HEK293 (cell line): ENCODE measurements at regions not wholly inside any gene's neighbourhood (a gene's known extent, or its start where the extent isn't known, plus 50 kb on each side); places are given as distances from the start of the nearest gene placed in this dataset.

Experiments used
- CTCF ChIA-PET: fragments of 350-600 bp; formaldehyde crosslinking; extraction: SDS; loops from one replicate; lab custom pipeline; 2021; ENCODE audit warnings: antibody characterized with exemption; lab: Yijun Ruan, JAX
- POLR2A ChIA-PET: fragments of 300-600 bp; formaldehyde crosslinking; extraction: SDS; loops from one replicate; lab custom pipeline; 2020; ENCODE audit warnings: antibody characterized with exemption, inconsistent platforms; lab: Yijun Ruan, JAX
- H3K27ac ChIP-seq: fragments of 200-500 bp; sonication (Bioruptor generic); 2 replicates; pipeline ENCODE4 v1.5.1; 2014; ENCODE audit warnings: low read depth, low read length, control low read depth, inconsistent platforms; ENCODE audit errors: extremely low read depth
- H3K36me3 ChIP-seq, 2 experiments: fragments of 200-500 bp in 1 of 2; sonication (Bioruptor generic) in 1 of 2; 1 replicate in 1 of 2; 2 replicates in 1 of 2; pipeline ENCODE4 v1.5.1; 2014 to 2017; ENCODE audit warnings: inconsistent platforms in 2 of 2, low read length in 2 of 2; ENCODE audit not compliant: control insufficient read depth in 2 of 2, insufficient read depth in 1 of 2
- H3K4me1 ChIP-seq: fragments of 200-500 bp; sonication (Bioruptor generic); 2 replicates; pipeline ENCODE4 v1.5.1; 2014; ENCODE audit warnings: mild to moderate bottlenecking, low read length, inconsistent platforms; ENCODE audit not compliant: control insufficient read depth, insufficient read depth
- H3K4me3 ChIP-seq: 2 replicates; pipeline ENCODE4 v1.5.1; 2011; ENCODE audit warnings: low read depth, mild to moderate bottlenecking, control low read depth, low read length, moderate library complexity
- H3K9me3 ChIP-seq: fragments of 200-500 bp; sonication (Bioruptor generic); 2 replicates; pipeline ENCODE4 v1.5.1; 2014; ENCODE audit warnings: low read depth, low read length, inconsistent platforms; ENCODE audit not compliant: control insufficient read depth, insufficient read depth
- GLIS1 ChIP-seq: fragments of 450-650 bp; formaldehyde crosslinking; IDR thresholded peaks from 2 replicates; pipeline ENCODE4 v1.5.1; 2016; ENCODE audit warnings: missing biosample characterization, missing genetic modification characterization
- PRDM1 ChIP-seq: fragments of 450-650 bp; formaldehyde crosslinking; IDR thresholded peaks from 2 replicates; pipeline ENCODE4; 2016; ENCODE audit warnings: missing biosample characterization, missing genetic modification characterization
- PRDM6 ChIP-seq: fragments of 450-650 bp; formaldehyde crosslinking; IDR thresholded peaks from 2 replicates; pipeline ENCODE4 v1.5.1; 2017; ENCODE audit warnings: missing biosample characterization, missing genetic modification characterization
- REST ChIP-seq: fragments of 450-650 bp; formaldehyde crosslinking; IDR thresholded peaks from 2 replicates; pipeline ENCODE4 v1.5.1; 2016; ENCODE audit warnings: missing biosample characterization, missing genetic modification characterization
- ZNF274 ChIP-seq, 2 experiments: fragments of 200-500 bp in 1 of 2; fragments of 450-650 bp in 1 of 2; sonication (Bioruptor generic) in 1 of 2; formaldehyde crosslinking in 1 of 2; IDR thresholded peaks; 2 replicates each; pipeline versions ENCODE4 v1.5.1 to v1.6.1; 2014 to 2016; ENCODE audit warnings: borderline replicate concordance in 1 of 2, inconsistent platforms in 1 of 2, low read length in 1 of 2, missing biosample characterization in 1 of 2, missing genetic modification characterization in 1 of 2
- ZNF521 ChIP-seq: fragments of 450-650 bp; formaldehyde crosslinking; IDR thresholded peaks from 2 replicates; pipeline ENCODE4 v1.5.1; 2017; ENCODE audit warnings: missing biosample characterization, mild to moderate bottlenecking, missing genetic modification characterization
- ZNF560 ChIP-seq: fragments of 450-650 bp; formaldehyde crosslinking; IDR thresholded peaks from 2 replicates; pipeline ENCODE4 v1.5.1; 2017; ENCODE audit warnings: missing biosample characterization, missing genetic modification characterization, borderline replicate concordance
- ZNF704 ChIP-seq: fragments of 450-650 bp; formaldehyde crosslinking; IDR thresholded peaks from 2 replicates; pipeline ENCODE4 v1.5.1; 2016; ENCODE audit warnings: missing biosample characterization, missing genetic modification characterization
- ZNF785 ChIP-seq: fragments of 450-650 bp; formaldehyde crosslinking; IDR thresholded peaks from 2 replicates; pipeline ENCODE4 v1.5.1; 2016; ENCODE audit warnings: missing biosample characterization, missing genetic modification characterization
- ZSCAN5A ChIP-seq: fragments of 450-650 bp; formaldehyde crosslinking; IDR thresholded peaks from 2 replicates; pipeline ENCODE4 v1.5.1; 2016; ENCODE audit warnings: missing biosample characterization, missing genetic modification characterization

GRCh38 chr1:8104278-8105236 lies 78.4 kb upstream of the ERRFI1 start:
- no peak overlapping the region for H3K27ac ChIP-seq
- no peaks in the 10 kb centered on the region for H3K4me1 ChIP-seq
- POLR2A ChIA-PET: no interaction called here
- H3K9me3 ChIP-seq: no peaks in the 10 kb centered on the region
- CTCF ChIA-PET: no interaction called here
- no peak overlapping the region for H3K4me3 ChIP-seq
- TF ChIP-seq ZSCAN5A (no peak), PRDM1 (no peak)
- H3K36me3 ChIP-seq: no peaks in the 10 kb centered on the region

GRCh38 chr1:8097908-8098307 lies 71.8 kb upstream of the ERRFI1 start:
- no peaks in the 10 kb centered on the region for H3K9me3 ChIP-seq
- TF ChIP-seq ZNF785 (tag by site-specific recombination) (no peak), GLIS1 (tag by site-specific recombination) (no peak), ZNF704 (tag by site-specific recombination) (no peak), PRDM6 (tag by site-specific recombination) (peak; percentile 3; the same call in 1 of the 2 replicates), ZNF274 (IDR thresholded peaks at IDR 0.05; ENCODE audit: low read length) (no peak), ZNF274 (tag by site-specific recombination; IDR thresholded peaks at IDR 0.05; ENCODE audit: borderline replicate concordance) (no peak), REST (no peak), ZNF521 (tag by site-specific recombination) (no peak), ZNF560 (tag by site-specific recombination) (no peak)
- ChIA-PET POLR2A (interaction anchor here (0.8 to 0.9 kb wide), 2 partner anchors 56 to 57 kb away, joined by 3 read pairs; no protein-coding TSS in a partner anchor), CTCF (interaction anchor here (1.2 kb wide), 1 partner anchor 9 kb away, joined by 3 read pairs; no protein-coding TSS in a partner anchor)
- H3K4me3 ChIP-seq: no peak overlapping the region
- H3K27ac ChIP-seq: peak overlapping the region; percentile 79
- H3K4me1 ChIP-seq: peaks cover 17% of the 10 kb centered on the region
- no peaks in the 10 kb centered on the region for H3K36me3 ChIP-seq
